ENCODE measurements at regions not wholly inside any gene's neighbourhood (a gene's known extent, or its start where the extent isn't known, plus 50 kb on each side); places are given as distances from the start of the nearest gene placed in this dataset.
"Not testable (repeated sequence)": the region's sequence is repeated elsewhere in the genome, so short reads cannot be mapped to it uniquely, and the experiment has no call there.

- not testable (repeated sequence) for H4K8ac ChIP-seq (replicated peaks; ENCODE audit: insufficient read length, low read depth, low read length)
- WGBS (ENCODE audit: extremely low coverage, insufficient read length, low lambda C conversion rate), result no CpG with 5 or more reads among the region's 15 CpGs
Measured at GRCh38 chr5:177875900-177876238, 93.2 kb upstream of the FAM153A start.

GRCh38 chr5:177875013-177875899 lies 92.6 kb upstream of the FAM153A start:
- H4K20me1 ChIP-seq (ENCODE audit: control insufficient read depth, insufficient read depth, insufficient read length); H3K4me3 Mint-ChIP-seq; H3K27ac Mint-ChIP-seq; H3K4me1 ChIP-seq (ENCODE audit: insufficient read depth, low read length); H4K91ac ChIP-seq (ENCODE audit: insufficient read length, low read depth, low read length); H3K9me3 ChIP-seq (ENCODE audit: control insufficient read depth, low read depth, low read length); H3T11ph ChIP-seq (ENCODE audit: low read length); H3K27ac ChIP-seq (ENCODE audit: insufficient read length, low read depth, low read length); H3K4me2 ChIP-seq (ENCODE audit: insufficient read depth, insufficient read length, low read length); H2BK20ac ChIP-seq (ENCODE audit: low read depth, low read length, poor library complexity, severe bottlenecking); H2AFZ ChIP-seq (ENCODE audit: low read length); H2BK12ac ChIP-seq (ENCODE audit: insufficient read length, low read depth, low read length); DNase-seq; H4K5ac ChIP-seq (ENCODE audit: insufficient read length, low read depth, low read length); H3K14ac ChIP-seq (ENCODE audit: insufficient read depth, low read length); H3K4me1 Mint-ChIP-seq; H3K79me1 ChIP-seq (ENCODE audit: insufficient read depth, low read depth, low read length, poor library complexity, severe bottlenecking); H3K18ac ChIP-seq (ENCODE audit: insufficient read length, low read depth, low read length); H3K23me2 ChIP-seq (ENCODE audit: insufficient read length, low read depth, low read length, poor library complexity, severe bottlenecking); H2BK15ac ChIP-seq (ENCODE audit: low read depth, low read length); H3K36me3 Mint-ChIP-seq (ENCODE audit: insufficient read depth in 1 of 3, low read depth in 3 of 3); H2AK5ac ChIP-seq (ENCODE audit: insufficient read length, low read length); H3K27me3 ChIP-seq (ENCODE audit: insufficient read depth, low read length); H3K23ac ChIP-seq (ENCODE audit: insufficient read length, low read depth, low read length); H3K9me3 Mint-ChIP-seq; H3K27me3 Mint-ChIP-seq (ENCODE audit: low read depth); H3K79me2 ChIP-seq (ENCODE audit: insufficient read depth, low read length); H2BK120ac ChIP-seq (ENCODE audit: low read depth, low read length, poor library complexity, severe bottlenecking); H3K56ac ChIP-seq (ENCODE audit: insufficient read length, low read depth, low read length); H2BK5ac ChIP-seq (ENCODE audit: insufficient read length, low read length); H4K8ac ChIP-seq (replicated peaks; ENCODE audit: insufficient read length, low read depth, low read length); H3K4ac ChIP-seq (ENCODE audit: low read depth, low read length); H3K9ac ChIP-seq (ENCODE audit: extremely low read depth, insufficient read length, low read length): not testable (repeated sequence)
- WGBS (ENCODE audit: extremely low coverage, insufficient read length, low lambda C conversion rate), result no CpG with 5 or more reads among the region's 56 CpGs

More at GRCh38 chr5:177875900-177876238, 93.2 kb upstream of the FAM153A start:
- H3K4me3 Mint-ChIP-seq, result peak overlapping the region; percentile 72 to 91
- H2AK5ac ChIP-seq (ENCODE audit: insufficient read length, low read length); H4K91ac ChIP-seq (ENCODE audit: insufficient read length, low read depth, low read length); H2AFZ ChIP-seq (ENCODE audit: low read length); H3K4ac ChIP-seq (ENCODE audit: low read depth, low read length); H3K79me1 ChIP-seq (ENCODE audit: insufficient read depth, low read depth, low read length, poor library complexity, severe bottlenecking); H3K27me3 Mint-ChIP-seq (ENCODE audit: low read depth); H3K4me1 Mint-ChIP-seq; H3K14ac ChIP-seq (ENCODE audit: insufficient read depth, low read length); H2BK120ac ChIP-seq (ENCODE audit: low read depth, low read length, poor library complexity, severe bottlenecking); H3K9me3 ChIP-seq (ENCODE audit: control insufficient read depth, low read depth, low read length); H3K27ac Mint-ChIP-seq; H3K27me3 ChIP-seq (ENCODE audit: insufficient read depth, low read length); H3K9ac ChIP-seq (ENCODE audit: extremely low read depth, insufficient read length, low read length); H2BK12ac ChIP-seq (ENCODE audit: insufficient read length, low read depth, low read length); H3K36me3 Mint-ChIP-seq (ENCODE audit: insufficient read depth in 1 of 3, low read depth in 3 of 3); H3T11ph ChIP-seq (ENCODE audit: low read length); H3K23ac ChIP-seq (ENCODE audit: insufficient read length, low read depth, low read length); DNase-seq; H4K20me1 ChIP-seq (ENCODE audit: control insufficient read depth, insufficient read depth, insufficient read length); H2BK20ac ChIP-seq (ENCODE audit: low read depth, low read length, poor library complexity, severe bottlenecking); H2BK15ac ChIP-seq (ENCODE audit: low read depth, low read length); H2BK5ac ChIP-seq (ENCODE audit: insufficient read length, low read length); H3K18ac ChIP-seq (ENCODE audit: insufficient read length, low read depth, low read length); H3K9me3 Mint-ChIP-seq; H4K5ac ChIP-seq (ENCODE audit: insufficient read length, low read depth, low read length); H3K79me2 ChIP-seq (ENCODE audit: insufficient read depth, low read length); H3K27ac ChIP-seq (ENCODE audit: insufficient read length, low read depth, low read length); H3K4me1 ChIP-seq (ENCODE audit: insufficient read depth, low read length); H3K56ac ChIP-seq (ENCODE audit: insufficient read length, low read depth, low read length); H3K23me2 ChIP-seq (ENCODE audit: insufficient read length, low read depth, low read length, poor library complexity, severe bottlenecking): not testable (repeated sequence)
- H3K4me2 ChIP-seq (ENCODE audit: insufficient read depth, insufficient read length, low read length), result peak overlapping the region; percentile 25
